HCT116 (cell line): ENCODE measurements at regions not wholly inside any gene's neighbourhood (a gene's known extent, or its start where the extent isn't known, plus 50 kb on each side); places are given as distances from the start of the nearest gene placed in this dataset.

ENCODE experiments used
- ATAC-seq: fragments of 200-7000 bp; cut with Tn5 transposase; 2 replicates; pipeline ENCODE4 v1.9.1; 2020; ENCODE audit warnings: mild to moderate bottlenecking, moderate library complexity
- BruUV-seq: library from RNA; stranded (reverse); fragments of 400-500 nt; replicated peaks from 2 replicates; lab custom pipeline; 2021; lab: Mats Ljungman, UMichigan
- CTCF ChIA-PET: fragments of 300-600 bp; sonication (Branson Sonifier 250); formaldehyde crosslinking; loops from one replicate; lab custom pipeline; 2021; ENCODE audit warnings: antibody characterized with exemption; lab: Charles Lee
- POLR2A ChIA-PET: fragments of 300-600, 350-600 bp; sonication (Branson Sonifier 250); formaldehyde crosslinking; loops from one replicate; lab custom pipeline; 2021; ENCODE audit warnings: antibody characterized with exemption; lab: Charles Lee
- RAD21 ChIA-PET, 2 experiments: fragments of 300-600 bp; sonication (Branson Sonifier 250); formaldehyde crosslinking; loops; one replicate each; lab custom pipeline; 2023; ENCODE audit warnings: low total read pairs in 2 of 2; ENCODE audit not compliant: uncharacterized antibody in 2 of 2, unreplicated experiment in 2 of 2, low non-redundant PET in 1 of 2; lab: Charles Lee
- DNase-seq: peaks from one replicate; pipeline ENCODE4 v3.0.0-alpha.2; 2010; ENCODE audit warnings: low read depth, low spot score
- H2AFZ ChIP-seq: fragments of 200-600 bp; shearing (Covaris generic), sonication (generic); 2 replicates; pipeline ENCODE4 v1.6.1; 2017; ENCODE audit warnings: low read depth, mixed run types, mixed read lengths, antibody characterized with exemption, low read length; ENCODE audit not compliant: poor library complexity, severe bottlenecking
- H3K27ac ChIP-seq: 2 replicates; pipeline ENCODE4 v1.5.1; 2012; ENCODE audit warnings: low read depth, low read length
- H3K27me3 ChIP-seq: fragments of 200-600 bp; sonication (generic); 2 replicates; pipeline ENCODE4 v1.6.1; 2016; ENCODE audit warnings: mixed run types, low read length, mixed read lengths; ENCODE audit not compliant: insufficient read depth
- H3K36me3 ChIP-seq, 2 experiments: fragments of 200-500 bp in 1 of 2; fragments of 200-600 bp in 1 of 2; sonication (Bioruptor generic) in 1 of 2; sonication (generic) in 1 of 2; 2 replicates each; pipeline versions ENCODE4 v1.5.1 to v1.6.1; 2014 to 2016; ENCODE audit warnings: low read length in 2 of 2, inconsistent platforms in 1 of 2, mixed read lengths in 1 of 2, mixed run types in 1 of 2; ENCODE audit not compliant: insufficient read depth in 2 of 2, control insufficient read depth in 1 of 2
- H3K4me1 ChIP-seq, 2 experiments: fragments of 200-600 bp in 1 of 2; sonication (generic) in 1 of 2; 2 replicates each; pipeline versions ENCODE4 v1.5.1 to v1.6.1; 2012 to 2017; ENCODE audit warnings: low read length in 2 of 2, inconsistent platforms in 1 of 2, mild to moderate bottlenecking in 1 of 2, mixed read lengths in 1 of 2, mixed run types in 1 of 2, moderate library complexity in 1 of 2; ENCODE audit not compliant: insufficient read depth in 2 of 2, control insufficient read depth in 1 of 2
- H3K4me2 ChIP-seq: fragments of 200-600 bp; sonication (generic); 2 replicates; pipeline ENCODE4 v1.6.1; 2017; ENCODE audit warnings: mixed run types, low read length, mixed read lengths
- H3K4me3 ChIP-seq, 2 experiments: fragments of 200-600 bp in 1 of 2; sonication (generic) in 1 of 2; replicated peaks in 1 of 2; 2 replicates each; pipeline ENCODE4 v1.5.1; 2011 to 2016; ENCODE audit warnings: low read length in 2 of 2, control low read depth in 1 of 2, low read depth in 1 of 2, mild to moderate bottlenecking in 1 of 2, mixed read lengths in 1 of 2, mixed run types in 1 of 2
- H3K79me2 ChIP-seq: fragments of 200-600 bp; sonication (generic); 2 replicates; pipeline ENCODE4 v1.6.1; 2017; ENCODE audit warnings: mild to moderate bottlenecking, mixed run types, low read length, moderate library complexity, mixed read lengths; ENCODE audit not compliant: insufficient read depth
- H3K9ac ChIP-seq: fragments of 200-600 bp; sonication (generic); 2 replicates; pipeline ENCODE4 v1.6.1; 2016; ENCODE audit warnings: low read length, mixed read lengths
- H3K9me2 ChIP-seq: fragments of 200-600 bp; sonication (generic), shearing (Covaris generic); 2 replicates; pipeline ENCODE4 v1.6.1; 2017; ENCODE audit warnings: mixed run types, mild to moderate bottlenecking, moderate library complexity; ENCODE audit not compliant: insufficient read depth
- H3K9me3 ChIP-seq, 2 experiments: fragments of 200-500 bp in 1 of 2; fragments of 200-600 bp in 1 of 2; sonication (Bioruptor generic) in 1 of 2; sonication (generic) in 1 of 2; 2 replicates each; pipeline ENCODE4 v1.6.1; 2014 to 2017; ENCODE audit warnings: low read length in 2 of 2, mixed read lengths in 2 of 2, inconsistent platforms in 1 of 2, low read depth in 1 of 2, mild to moderate bottlenecking in 1 of 2, mixed run types in 1 of 2, moderate library complexity in 1 of 2; ENCODE audit not compliant: control insufficient read depth in 1 of 2, insufficient read depth in 1 of 2
- H4K20me1 ChIP-seq: fragments of 200-600 bp; sonication (generic), shearing (Covaris generic); 2 replicates; pipeline ENCODE4 v1.6.1; 2017; ENCODE audit warnings: mixed run types, mild to moderate bottlenecking, moderate library complexity; ENCODE audit not compliant: insufficient read depth
- CBX3 ChIP-seq: IDR thresholded peaks from 2 replicates; pipeline ENCODE4 v1.6.1; 2012; ENCODE audit warnings: low read depth
- CEBPB ChIP-seq: IDR thresholded peaks from 2 replicates; pipeline ENCODE4 v1.6.1; 2012; ENCODE audit warnings: low read depth
- ELF1 ChIP-seq: IDR thresholded peaks from 2 replicates; pipeline ENCODE4 v1.6.1; 2012; ENCODE audit warnings: low read depth, borderline replicate concordance
- EZH2 ChIP-seq: fragments of 200-600 bp; sonication (generic); IDR thresholded peaks from 2 replicates; pipeline ENCODE4 v1.6.1; 2017; ENCODE audit warnings: antibody characterized with exemption, mixed run types
- EZH2phosphoT487 ChIP-seq: fragments of 200-600 bp; IDR thresholded peaks from 2 replicates; pipeline ENCODE4 v1.6.1; 2018; ENCODE audit warnings: antibody characterized with exemption, borderline replicate concordance
- JUND ChIP-seq: IDR thresholded peaks from 2 replicates; pipeline ENCODE4 v1.6.1; 2012
- MAX ChIP-seq: IDR thresholded peaks from 2 replicates; pipeline ENCODE4 v1.6.1; 2012
- POLR2A ChIP-seq: IDR thresholded peaks from 2 replicates; pipeline ENCODE4 v1.7.0; 2011; ENCODE audit warnings: borderline replicate concordance; ENCODE audit not compliant: insufficient read depth, insufficient read length; ENCODE audit errors: extremely low read depth
- POLR2AphosphoS5 ChIP-seq: IDR thresholded peaks from 2 replicates; pipeline ENCODE4 v1.6.1; 2011; ENCODE audit warnings: mild to moderate bottlenecking, low read depth, low read length, moderate library complexity
- RAD21 ChIP-seq: IDR thresholded peaks from 2 replicates; pipeline ENCODE4 v1.6.1; 2012; ENCODE audit warnings: low read depth, mild to moderate bottlenecking
- REST ChIP-seq: IDR thresholded peaks from 2 replicates; pipeline ENCODE4 v1.6.1; 2012; ENCODE audit warnings: low read depth
- SP1 ChIP-seq: IDR thresholded peaks from 2 replicates; pipeline ENCODE4 v1.6.1; 2012; ENCODE audit warnings: low read depth
- SRF ChIP-seq: IDR thresholded peaks from 2 replicates; pipeline ENCODE4 v1.6.1; 2012; ENCODE audit warnings: low read depth
- TCF7L2 ChIP-seq: IDR thresholded peaks from 2 replicates; pipeline ENCODE4 v1.7.0; 2011; ENCODE audit warnings: borderline replicate concordance, inconsistent platforms; ENCODE audit not compliant: insufficient read depth, insufficient read length; ENCODE audit errors: extremely low read depth
- YY1 ChIP-seq: IDR thresholded peaks from 2 replicates; pipeline ENCODE4 v1.6.1; 2011; ENCODE audit warnings: low read length, low read depth, moderate library complexity, mild to moderate bottlenecking; ENCODE audit not compliant: insufficient replicate concordance; ENCODE audit errors: extremely low read depth
- ZBTB33 ChIP-seq: IDR thresholded peaks from 2 replicates; pipeline ENCODE4 v1.6.1; 2011; ENCODE audit warnings: mild to moderate bottlenecking, low read length, moderate library complexity; ENCODE audit not compliant: insufficient replicate concordance; ENCODE audit errors: extremely low read depth
- ZFX ChIP-seq: fragments of 450-650 bp; IDR thresholded peaks from 2 replicates; pipeline ENCODE4 v1.6.1; 2017
- ZNF274 ChIP-seq: fragments of 200-500 bp; sonication (Bioruptor generic); IDR thresholded peaks from 2 replicates; pipeline ENCODE4 v1.6.1; 2014; ENCODE audit warnings: mild to moderate bottlenecking, low read depth, low read length, inconsistent platforms
- intact Hi-C: fragments of 100-400 bp; cut with micrococcal nuclease; formaldehyde crosslinking; loops from 2 replicates; pipeline ENCODE4 v1.10.0; 2022
- TF ChIP-seq, protein P1 (sequence below), 3 experiments: fragments of 200-600 bp in 1 of 3; sonication (generic) in 1 of 3; IDR thresholded peaks in 2 of 3; conservative IDR thresholded peaks in 1 of 3; 2 replicates each; pipeline ENCODE4 v1.5.1; 2012 to 2017; ENCODE audit warnings: low read depth in 2 of 3, low read length in 2 of 3, antibody characterized with exemption in 1 of 3, borderline replicate concordance in 1 of 3, control low read depth in 1 of 3, mild to moderate bottlenecking in 1 of 3, mixed read lengths in 1 of 3, mixed run types in 1 of 3, moderate library complexity in 1 of 3; ENCODE audit not compliant: insufficient read depth in 1 of 3

DNA sequence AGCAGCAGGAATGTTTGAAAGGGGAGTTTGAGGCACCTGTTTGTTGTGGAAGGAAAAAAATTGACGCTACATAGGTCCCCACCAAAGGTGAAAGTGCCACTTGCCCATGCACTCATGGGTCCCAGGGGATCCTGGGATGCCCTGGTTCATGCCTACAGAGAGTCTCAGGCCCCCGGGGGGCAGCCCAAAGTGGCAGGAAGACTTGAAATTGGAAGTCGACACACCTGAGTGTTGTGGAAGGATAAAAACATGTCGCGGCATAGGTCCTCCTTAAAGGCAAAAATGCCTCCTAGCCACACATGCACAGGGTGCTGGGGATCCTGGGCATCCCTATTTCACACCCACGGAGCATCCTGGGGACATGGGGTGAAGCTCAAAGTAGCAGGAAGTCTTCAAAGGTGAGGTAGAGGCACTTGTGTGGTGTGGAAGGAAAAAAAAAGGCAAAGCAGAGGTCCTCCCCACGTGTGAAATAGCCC is 576.1 kb downstream of the ALG10 start:
- Histone ChIP-seq H3K9ac (no peak overlapping the region), H3K4me1 (no peaks in the 10 kb centered on the region), H3K79me2 (no peaks in the 10 kb centered on the region), H3K27ac (no peak overlapping the region), H3K4me2 (no peak overlapping the region), H2AFZ (no peak overlapping the region), H3K9me2 (no peaks in the 10 kb centered on the region), H4K20me1 (no peaks in the 10 kb centered on the region), H3K9me3 (peaks cover 13 to 20% of the 10 kb centered on the region in 2 experiments; a peak in 2 of 4 replicates), H3K4me3 (no peak overlapping the region), H3K36me3 (no peaks in the 10 kb centered on the region), H3K27me3 (no peaks in the 10 kb centered on the region)
- ChIA-PET RAD21 (no interaction called here), POLR2A (no interaction called here), CTCF (no interaction called here)
- no TSS peak for BruUV-seq
- ATAC-seq, result no peak
- TF ChIP-seq REST (no peak), JUND (no peak), ZBTB33 (no peak), EZH2 (no peak), SRF (no peak), ZNF274 (no peak), RAD21 (no peak), ZFX (no peak), ELF1 (no peak), MAX (no peak), YY1 (no peak), EZH2phosphoT487 (no peak), CEBPB (no peak), SP1 (no peak), CBX3 (no peak), POLR2A (no peak), POLR2AphosphoS5 (no peak), TCF7L2 (no peak)
- TF ChIP-seq, protein P1, sequence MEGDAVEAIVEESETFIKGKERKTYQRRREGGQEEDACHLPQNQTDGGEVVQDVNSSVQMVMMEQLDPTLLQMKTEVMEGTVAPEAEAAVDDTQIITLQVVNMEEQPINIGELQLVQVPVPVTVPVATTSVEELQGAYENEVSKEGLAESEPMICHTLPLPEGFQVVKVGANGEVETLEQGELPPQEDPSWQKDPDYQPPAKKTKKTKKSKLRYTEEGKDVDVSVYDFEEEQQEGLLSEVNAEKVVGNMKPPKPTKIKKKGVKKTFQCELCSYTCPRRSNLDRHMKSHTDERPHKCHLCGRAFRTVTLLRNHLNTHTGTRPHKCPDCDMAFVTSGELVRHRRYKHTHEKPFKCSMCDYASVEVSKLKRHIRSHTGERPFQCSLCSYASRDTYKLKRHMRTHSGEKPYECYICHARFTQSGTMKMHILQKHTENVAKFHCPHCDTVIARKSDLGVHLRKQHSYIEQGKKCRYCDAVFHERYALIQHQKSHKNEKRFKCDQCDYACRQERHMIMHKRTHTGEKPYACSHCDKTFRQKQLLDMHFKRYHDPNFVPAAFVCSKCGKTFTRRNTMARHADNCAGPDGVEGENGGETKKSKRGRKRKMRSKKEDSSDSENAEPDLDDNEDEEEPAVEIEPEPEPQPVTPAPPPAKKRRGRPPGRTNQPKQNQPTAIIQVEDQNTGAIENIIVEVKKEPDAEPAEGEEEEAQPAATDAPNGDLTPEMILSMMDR (IDR thresholded peaks at IDR 0.05 in 2 of 3, conservative IDR thresholded peaks at IDR 0.05 in 1 of 3; ENCODE audit: borderline replicate concordance in 1 of 3, insufficient read depth in 1 of 3, low read depth in 2 of 3, low read length in 2 of 3), result no peak
- intact Hi-C loops, result no loop called here
- no peak for DNase-seq
